ENCODE measurements at regions not wholly inside any gene's neighbourhood (a gene's known extent, or its start where the extent isn't known, plus 50 kb on each side); places are given as distances from the start of the nearest gene placed in this dataset.
"Not testable (repeated sequence)": the region's sequence is repeated elsewhere in the genome, so short reads cannot be mapped to it uniquely, and the experiment has no call there.

- DNase-seq: no peak
Measured at GRCh38 chr6:66340736-66341135, 633.7 kb upstream of the EYS start.

- DNase-seq: no peak
Measured at GRCh38 chr6:66336176-66336575, 629.1 kb upstream of the EYS start.

- DNase-seq: no peak
Measured at GRCh38 chr6:66328200-66328599, 621.2 kb upstream of the EYS start.

GRCh38 chr6:66326228-66326627 lies 619.2 kb upstream of the EYS start:
- no peak for DNase-seq

- no peak for DNase-seq
Measured at GRCh38 chr6:66321017-66321416, 614.0 kb upstream of the EYS start.

GRCh38 chr6:66307490-66307889 lies 600.5 kb upstream of the EYS start:
- DNase-seq: no peak

GRCh38 chr6:66291905-66292304 lies 584.9 kb upstream of the EYS start:
- DNase-seq: no peak

- no peak for DNase-seq
Measured at GRCh38 chr6:66289889-66290288, 582.9 kb upstream of the EYS start.

GRCh38 chr6:66278115-66278514 lies 571.1 kb upstream of the EYS start:
- DNase-seq: no peak

GRCh38 chr6:66277400-66277799 lies 570.4 kb upstream of the EYS start:
- no peak for DNase-seq

GRCh38 chr6:66265737-66266136 lies 558.7 kb upstream of the EYS start:
- no peak for DNase-seq

GRCh38 chr6:66264376-66264775 lies 557.4 kb upstream of the EYS start:
- DNase-seq: no peak

GRCh38 chr6:66258731-66259487 lies 551.9 kb upstream of the EYS start:
- DNase-seq: not testable (repeated sequence)

- no peak for DNase-seq
Measured at GRCh38 chr6:66245231-66245630, 538.2 kb upstream of the EYS start.

GRCh38 chr6:66238851-66239250 lies 531.8 kb upstream of the EYS start:
- no peak for DNase-seq

GRCh38 chr6:66232890-66233289 lies 525.9 kb upstream of the EYS start:
- DNase-seq: no peak

- no peak for DNase-seq
Measured at GRCh38 chr6:66230591-66230990, 523.6 kb upstream of the EYS start.

- no peak for DNase-seq
Measured at GRCh38 chr6:66226109-66226508, 519.1 kb upstream of the EYS start.

- DNase-seq: no peak
Measured at GRCh38 chr6:66210964-66211363, 503.9 kb upstream of the EYS start.

GRCh38 chr6:66200390-66200789 lies 493.4 kb upstream of the EYS start:
- DNase-seq: no peak

GRCh38 chr6:66199171-66199570 lies 492.1 kb upstream of the EYS start:
- DNase-seq: no peak

GRCh38 chr6:66198062-66198624 lies 491.1 kb upstream of the EYS start:
- DNase-seq: no peak

GRCh38 chr6:66190858-66191257 lies 483.8 kb upstream of the EYS start:
- no peak for DNase-seq

GRCh38 chr6:66189915-66190314 lies 482.9 kb upstream of the EYS start:
- no peak for DNase-seq

- DNase-seq: no peak
Measured at GRCh38 chr6:66186756-66187155, 479.7 kb upstream of the EYS start.
